GM19025 (cell line): ENCODE measurements at regions not wholly inside any gene's neighbourhood (a gene's known extent, or its start where the extent isn't known, plus 50 kb on each side); places are given as distances from the start of the nearest gene placed in this dataset.

Experiments
- ATAC-seq: cut with Tn5 transposase; IDR thresholded peaks from one replicate; pipeline ENCODE4 v1.9.1; 2021; ENCODE audit warnings: mild to moderate bottlenecking, low read depth, moderate library complexity; ENCODE audit not compliant: unreplicated experiment

DNA sequence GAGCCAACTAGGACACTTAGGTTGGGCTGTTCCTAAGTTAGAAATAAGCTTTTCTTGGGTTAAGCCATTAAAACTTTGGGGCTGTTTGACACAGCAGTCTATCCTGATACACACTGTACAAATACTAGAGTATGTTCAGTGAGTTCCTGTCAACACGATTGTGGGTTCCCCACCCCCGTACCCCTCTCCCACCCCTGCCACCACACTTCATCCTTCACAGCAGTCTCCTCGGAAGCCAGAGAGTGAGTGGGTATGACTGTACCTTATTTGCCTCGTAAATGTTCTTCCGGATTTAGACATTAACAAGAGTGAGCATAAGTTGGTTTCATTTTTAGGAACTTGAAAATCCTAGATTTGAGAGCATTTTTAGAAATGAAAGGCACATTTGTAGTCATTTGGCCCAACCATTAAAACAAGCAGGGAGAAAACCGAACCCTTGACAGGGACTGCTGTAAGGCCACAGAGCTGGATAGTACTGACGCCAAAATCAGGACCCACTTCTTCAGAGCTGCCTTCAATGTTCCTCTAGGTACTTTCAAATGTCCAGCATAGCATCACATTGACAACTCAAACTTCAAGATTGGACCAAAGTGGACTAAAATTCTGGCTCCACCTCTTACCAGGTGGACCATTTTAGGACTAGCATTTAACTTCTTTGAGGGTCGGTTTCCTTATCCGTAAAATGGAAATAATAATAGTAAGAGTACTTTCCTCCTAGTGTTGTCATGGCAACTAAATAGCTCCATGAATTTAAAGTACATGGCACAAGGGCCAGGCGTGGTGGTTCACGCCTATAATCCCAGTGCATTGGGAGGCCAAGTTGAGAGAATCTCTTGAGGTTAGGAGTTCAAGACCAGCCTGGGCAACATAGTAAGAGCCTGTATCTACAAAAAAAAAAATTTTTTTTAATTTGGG is 166.3 kb upstream of the SERTAD2 start:
- peak; percentile 93 for ATAC-seq

DNA sequence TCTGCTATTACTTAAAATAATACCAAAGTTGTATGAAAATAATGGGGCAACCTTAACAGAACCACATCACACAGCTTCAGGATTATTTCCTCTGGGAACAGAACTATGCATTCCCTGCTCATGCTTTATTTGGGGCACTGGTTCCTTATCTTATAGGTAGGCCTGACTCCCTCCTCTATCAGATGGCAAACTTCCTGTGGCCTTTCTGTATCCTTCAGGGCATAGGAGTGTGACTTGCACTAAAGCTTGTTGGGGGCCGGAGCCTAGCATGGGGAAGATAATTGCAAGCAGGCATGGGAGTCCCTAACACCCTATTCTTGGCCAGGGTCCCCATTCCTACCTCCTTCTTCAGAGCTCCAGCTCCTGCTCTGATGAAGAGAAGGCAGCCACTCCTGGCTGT is 167.2 kb upstream of the SERTAD2 start:
- no peak for ATAC-seq

DNA sequence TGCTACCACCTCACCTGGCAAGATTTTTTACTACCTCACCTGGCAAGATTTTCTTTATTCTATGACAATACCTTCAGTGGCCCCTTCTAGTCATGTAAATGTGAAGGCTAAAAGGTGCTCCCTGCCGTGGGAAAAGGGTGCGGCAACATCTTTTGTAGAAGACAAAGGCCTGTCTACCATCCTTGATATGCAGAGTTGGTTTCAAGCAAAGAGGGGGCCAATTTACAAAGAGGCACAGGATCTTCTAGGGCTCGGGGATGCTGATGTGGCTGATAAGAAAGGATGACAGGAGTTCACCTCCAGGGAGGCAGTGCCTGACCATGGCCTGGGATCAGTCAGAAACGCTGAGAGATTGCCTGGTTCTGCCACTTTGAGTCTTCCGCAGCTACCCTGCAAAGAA is 165.4 kb upstream of the SLC1A4 start:
- ATAC-seq, result no peak

DNA sequence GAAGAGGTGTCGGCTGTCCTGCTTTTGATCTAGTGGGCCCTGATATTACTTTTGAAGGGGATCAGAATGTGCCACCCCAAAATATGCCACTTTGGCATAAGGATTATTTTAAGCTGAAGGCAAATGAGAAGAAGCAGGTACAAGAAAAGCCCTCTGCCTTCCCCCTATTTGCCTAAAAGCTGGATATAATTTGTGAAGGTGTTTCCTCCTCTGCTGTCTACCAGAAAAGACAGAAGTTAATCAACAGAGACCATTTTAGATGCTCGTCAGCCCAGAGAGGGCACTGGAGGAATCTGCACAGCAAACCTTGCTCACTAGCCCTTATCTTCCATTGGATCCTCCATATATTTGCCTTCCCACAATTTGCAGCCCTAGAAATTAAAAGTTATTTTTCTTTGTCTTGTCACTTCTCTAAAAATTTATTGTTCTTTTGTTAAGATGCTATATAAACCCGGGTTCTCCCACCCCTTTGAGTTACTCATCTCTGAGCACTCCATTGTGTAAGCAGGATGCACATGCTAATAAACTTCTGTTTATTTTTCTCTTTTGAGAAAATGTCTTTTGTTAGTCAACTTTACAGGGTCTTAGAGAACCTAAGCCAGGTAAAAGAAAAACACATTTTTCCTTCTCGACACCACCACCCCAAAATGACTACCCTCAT is 163.2 kb upstream of the SLC1A4 start:
- no peak for ATAC-seq

DNA sequence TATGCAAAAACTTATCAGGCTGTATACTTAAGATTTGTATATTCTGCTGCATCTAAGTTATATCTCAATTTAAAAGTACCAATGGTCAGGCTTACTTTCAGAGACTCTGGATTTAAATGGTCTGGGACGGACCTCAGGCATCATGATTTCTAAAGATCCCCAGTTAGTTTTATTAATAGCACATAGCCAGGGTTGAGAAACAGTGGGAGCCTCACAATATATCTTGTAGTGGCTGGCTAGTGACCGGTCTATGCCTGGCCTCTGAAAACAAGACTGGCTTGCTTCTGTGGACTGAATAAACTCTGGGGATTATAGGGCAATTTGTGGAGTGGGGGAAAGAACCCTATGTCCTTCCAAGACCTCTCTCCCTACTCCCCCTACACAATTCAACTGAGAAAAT is 162.5 kb upstream of the SLC1A4 start:
- ATAC-seq, result no peak

DNA sequence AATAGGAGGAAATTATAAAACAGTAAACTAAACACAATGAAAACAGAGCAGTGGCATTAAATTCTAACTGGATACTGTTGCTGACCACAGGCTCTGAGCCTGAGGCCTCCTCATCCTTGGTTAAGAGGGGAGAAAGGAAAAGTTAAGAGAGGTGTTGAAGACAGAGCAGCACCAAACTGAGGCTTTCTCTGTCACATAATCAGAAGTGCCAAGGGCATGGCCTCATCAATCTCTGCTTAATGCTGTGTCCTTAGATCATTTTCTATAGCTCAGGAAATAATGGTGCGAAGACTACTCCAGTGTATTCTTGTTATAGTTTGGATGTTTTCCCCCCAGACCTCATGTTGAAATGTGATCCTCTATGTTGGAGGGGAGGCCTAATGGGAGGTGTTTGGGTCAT is 160.9 kb upstream of the SLC1A4 start:
- ATAC-seq, result no peak

DNA sequence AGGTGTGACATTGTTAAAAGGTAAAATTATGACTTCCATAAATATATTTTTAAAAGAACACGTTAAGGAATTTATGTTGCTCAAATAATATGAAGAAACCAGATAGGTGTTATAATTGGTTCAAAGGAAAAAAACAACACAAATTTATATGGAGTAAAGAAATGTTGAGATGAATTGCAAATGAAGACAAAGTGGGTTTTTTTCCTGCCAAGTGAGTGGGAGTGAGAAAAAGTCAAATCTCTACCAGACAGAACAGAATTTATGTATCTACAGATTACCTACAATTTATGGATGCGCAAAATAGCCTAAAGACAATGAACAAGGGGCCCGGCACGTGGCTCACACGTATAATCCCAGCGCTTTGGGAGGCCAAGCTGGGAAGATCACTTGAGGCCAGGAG is 159.7 kb upstream of the SLC1A4 start:
- ATAC-seq, result no peak

DNA sequence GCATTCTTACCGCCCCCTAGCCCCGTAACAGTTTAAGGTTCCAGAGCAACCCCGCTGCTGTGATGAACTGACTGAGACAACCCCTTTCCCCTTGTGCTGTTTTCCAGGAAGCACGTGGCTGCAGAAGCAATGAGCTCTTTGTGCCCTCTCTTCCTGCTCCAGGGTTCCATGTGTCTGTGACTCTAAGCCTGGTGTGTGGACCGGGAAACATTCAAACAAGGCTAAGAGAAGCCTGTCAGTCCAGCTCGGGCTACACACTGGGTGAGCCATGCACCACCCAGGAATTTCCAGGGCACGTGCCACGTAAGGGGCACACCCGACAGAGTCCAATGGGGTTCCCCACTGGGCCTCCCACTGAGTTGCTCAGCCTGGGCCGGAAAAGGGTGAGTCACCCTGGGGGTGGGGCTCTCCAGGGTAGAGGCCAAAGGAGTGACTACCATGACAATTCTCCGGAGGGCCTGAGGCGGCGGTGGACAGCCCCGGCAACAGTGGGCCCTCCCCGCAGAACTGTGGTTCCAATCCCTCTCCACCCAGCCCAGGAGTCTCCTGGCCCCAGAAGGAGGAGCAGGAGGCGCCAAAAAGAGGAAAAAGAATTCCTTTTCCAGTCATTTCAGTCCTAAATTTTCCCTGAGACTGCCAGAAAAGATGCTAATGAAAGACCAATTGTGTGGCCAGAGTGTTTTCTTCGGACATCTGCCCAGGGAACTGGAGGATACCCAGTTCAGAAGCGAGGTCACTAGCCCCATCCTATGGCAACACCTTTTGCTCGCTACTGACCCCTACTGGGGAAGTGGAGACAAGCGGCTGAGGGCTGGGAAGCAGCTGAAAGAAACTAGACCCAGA is 157.8 kb upstream of the SLC1A4 start:
- peak; percentile 92 for ATAC-seq

DNA sequence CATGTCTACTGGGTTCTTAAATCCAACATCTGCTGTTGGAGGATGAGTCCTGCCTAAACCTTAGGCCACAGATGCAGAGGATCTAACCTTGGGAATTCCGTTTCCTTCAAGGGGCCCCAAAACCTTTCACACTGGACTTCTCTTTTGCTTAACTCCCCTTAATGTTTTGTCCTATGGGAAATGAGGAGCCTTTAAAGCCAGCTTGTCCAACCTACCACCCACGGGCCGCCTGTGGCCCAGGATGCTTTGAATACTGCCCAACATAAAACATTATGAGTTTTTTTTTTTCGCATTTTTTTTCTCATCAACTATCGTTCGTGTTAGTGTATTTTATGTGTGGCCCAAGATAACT is 157.2 kb upstream of the SLC1A4 start:
- no peak for ATAC-seq

DNA sequence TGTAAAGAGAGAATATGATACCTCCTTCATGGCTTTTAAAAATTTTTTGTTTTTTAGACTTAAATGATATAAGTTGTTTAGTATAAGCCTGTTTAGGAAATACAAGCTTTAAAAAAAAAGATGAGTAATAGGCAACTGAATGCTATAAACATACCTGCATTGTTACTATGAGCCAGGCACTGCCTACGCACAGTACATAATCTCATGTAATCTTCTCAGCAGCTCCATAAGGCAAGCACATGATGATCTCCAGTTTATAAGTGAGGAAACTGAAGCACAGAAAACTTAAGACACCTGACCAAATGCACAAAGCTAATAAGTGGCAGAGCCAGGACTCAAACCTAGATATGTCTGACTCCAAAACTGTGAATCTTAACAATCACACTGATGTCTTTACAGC is 156.3 kb upstream of the SLC1A4 start:
- ATAC-seq, result no peak

DNA sequence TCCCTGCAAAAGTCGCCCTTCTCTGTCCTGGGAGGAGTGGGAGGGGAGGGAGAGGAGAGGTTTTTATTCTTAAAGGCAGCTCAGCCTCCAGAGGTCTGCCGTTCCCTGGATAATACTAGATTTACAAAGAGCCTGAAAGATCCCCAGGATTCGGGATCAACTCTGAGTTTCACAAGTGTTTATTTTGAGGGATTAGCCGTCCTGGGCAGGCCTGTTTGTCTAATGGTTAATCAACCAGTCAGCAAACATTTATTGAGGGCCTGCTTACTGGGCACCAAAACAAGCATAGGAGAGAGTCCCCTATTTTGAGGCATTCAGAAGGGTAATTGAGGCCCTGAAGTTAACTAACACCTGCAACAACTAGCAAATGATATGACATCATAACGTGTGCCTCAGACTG is 152.6 kb upstream of the SLC1A4 start:
- ATAC-seq, result no peak

DNA sequence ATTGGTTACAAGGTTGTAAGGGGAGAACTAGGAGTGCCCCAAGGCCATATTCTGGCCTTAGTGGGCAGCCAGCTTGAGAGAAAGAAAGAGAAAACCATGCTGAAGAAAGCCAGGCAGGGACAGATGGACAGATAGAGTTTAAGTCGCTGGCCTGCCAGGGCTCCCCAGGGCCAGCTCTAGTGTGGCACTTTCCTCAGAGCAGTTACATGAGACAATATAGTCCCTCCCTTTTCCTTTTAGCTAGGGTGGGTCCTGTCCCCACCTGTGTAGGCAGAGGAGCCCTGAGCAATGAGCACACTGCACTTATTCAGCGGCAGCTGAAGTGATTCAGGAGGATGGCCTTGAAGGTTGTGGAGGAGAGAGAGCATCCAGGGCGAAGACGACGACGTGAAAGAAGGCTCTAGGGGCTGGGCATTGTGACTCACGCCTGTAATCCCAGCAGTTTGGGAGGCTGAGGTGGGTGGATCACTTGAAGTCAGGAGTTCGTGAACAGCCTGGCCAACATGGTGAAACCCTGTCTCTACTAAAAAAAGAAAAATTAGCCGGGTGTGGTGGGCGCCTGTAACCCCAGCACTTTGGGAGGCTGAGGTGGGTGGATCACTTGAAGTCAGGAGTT is 152.0 kb upstream of the SLC1A4 start:
- ATAC-seq, result no peak

DNA sequence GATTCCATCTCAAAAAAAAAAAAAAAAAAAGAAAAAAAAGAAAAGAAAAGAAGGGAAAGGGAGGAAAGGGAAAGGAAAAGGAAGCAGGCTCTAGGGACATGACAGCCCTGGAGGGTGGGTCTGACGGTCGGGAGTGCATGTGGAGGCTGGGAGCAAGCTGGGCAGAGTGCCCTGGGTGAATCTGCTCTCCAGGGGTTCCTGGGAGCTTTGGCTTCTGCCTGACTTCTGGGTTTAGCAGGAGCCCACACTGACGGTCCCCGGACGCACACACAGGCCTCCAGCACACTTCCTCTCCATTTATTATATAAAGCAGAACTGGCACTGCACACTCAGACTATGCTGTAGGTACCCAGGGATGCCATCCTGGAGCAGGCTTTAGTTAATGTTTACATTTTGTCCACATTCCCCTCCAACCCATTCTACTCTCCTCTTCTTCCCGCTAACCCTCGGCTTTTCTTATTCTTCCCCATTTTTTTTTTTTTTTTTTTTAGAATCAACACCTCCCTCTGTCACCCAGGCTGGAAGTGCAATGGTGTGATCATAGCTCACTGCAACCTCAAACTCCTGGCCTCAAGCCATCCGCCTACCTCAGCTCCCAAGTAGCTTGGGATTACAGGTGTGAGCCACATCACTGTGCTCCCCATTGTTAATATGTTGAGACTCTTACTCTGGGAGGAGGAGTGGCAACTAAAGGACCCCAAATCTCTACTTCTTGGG is 151.1 kb upstream of the SLC1A4 start:
- no peak for ATAC-seq

DNA sequence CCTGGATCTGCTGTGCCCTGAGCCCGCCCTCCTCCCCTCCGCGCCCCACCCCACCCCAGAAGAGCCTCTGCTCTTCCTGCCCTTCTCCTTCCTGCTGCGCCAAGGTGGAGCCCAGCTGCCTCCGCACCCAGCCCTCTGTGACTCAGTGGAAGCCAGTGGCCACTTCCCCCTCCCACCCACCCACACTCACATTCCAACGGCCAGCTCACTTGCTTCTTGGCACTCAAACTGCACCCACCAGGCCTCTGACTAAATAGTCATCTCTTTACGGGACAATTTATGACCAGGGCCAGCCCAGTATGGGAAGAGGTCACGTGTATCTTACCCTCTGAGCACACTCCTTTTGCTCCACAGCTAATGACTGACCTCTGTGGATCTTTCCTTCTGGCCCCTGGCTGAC is 150.4 kb upstream of the SLC1A4 start:
- ATAC-seq, result no peak

DNA sequence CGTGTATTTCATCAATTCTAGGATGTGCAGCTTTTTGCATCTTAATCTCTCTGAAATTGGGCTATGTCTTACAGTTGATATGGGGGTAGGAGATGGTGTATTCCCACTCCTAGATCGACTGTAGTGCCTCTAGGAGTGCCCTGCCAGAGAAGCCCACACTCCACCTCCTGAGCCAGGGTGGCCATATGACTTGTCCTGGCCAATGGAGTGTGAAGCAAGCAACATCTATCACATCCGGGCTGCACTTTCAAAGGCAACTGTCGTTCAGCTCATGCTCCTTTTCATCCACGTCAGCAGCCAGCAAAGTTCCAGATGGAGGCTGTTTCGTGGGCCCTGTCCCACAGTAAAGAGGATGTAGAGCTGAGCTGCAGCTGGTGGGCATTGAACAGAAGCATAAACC is 149.4 kb upstream of the SLC1A4 start:
- ATAC-seq, result peak; percentile 65

DNA sequence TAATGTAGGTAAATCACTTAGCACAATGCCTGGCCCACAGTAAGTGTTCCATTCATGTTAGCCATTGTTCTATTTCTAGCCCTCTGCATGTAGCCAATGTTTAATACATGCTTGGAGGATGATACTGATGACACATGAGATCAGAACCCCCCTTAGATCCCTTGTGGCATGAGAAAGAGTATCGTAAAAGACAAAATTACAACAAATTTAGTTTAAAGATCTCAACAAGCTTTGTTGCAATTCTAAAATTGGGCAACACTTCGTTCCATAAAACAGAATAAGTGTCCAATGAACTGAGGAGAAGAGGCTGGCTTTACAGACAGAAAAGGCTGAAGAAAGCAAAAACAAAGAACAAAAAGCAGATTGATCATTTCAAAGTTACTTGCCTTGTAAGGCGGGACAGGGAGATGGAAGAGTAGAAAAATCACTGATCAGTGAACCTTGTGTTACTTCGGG is 148.7 kb upstream of the SLC1A4 start:
- ATAC-seq, result no peak

DNA sequence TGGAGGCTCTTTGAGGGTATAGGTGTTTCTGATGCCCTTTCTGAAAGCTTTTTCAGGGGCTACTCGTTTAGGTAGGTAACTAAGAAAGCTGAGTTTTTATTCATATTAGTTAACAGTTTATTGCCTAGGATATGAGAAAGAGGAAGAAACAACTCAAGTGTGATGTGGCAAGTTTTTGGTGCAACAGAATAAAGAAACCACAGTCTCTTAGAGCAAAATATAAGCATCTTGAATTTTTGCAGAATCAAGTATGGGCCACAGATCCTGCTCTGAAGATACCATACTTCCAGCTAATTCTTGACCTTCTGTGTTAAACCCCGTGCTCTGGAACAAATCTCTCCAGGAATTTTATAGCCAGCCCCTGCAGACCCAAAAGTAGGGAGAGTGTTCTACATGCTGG is 147.7 kb upstream of the SLC1A4 start:
- ATAC-seq, result no peak

DNA sequence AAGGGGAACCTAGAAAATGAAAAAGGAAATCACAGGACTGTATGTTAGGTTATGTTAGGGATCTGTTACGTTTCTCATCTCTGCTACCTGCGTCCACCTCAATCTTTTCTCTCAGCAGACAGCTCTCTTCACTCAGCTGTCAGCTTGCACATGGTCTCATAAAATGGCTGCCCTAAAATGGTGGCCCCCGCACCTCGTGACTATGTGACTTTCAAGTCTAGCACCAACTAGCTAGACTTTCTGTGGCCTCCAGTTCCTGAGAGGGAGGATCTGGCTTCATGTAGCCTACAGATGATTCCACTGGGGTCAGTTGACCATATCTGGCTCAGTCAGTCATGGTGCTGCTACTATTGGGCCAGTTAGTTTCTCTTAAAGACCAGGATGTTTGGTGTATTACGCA is 147.2 kb upstream of the SLC1A4 start:
- ATAC-seq, result no peak

DNA sequence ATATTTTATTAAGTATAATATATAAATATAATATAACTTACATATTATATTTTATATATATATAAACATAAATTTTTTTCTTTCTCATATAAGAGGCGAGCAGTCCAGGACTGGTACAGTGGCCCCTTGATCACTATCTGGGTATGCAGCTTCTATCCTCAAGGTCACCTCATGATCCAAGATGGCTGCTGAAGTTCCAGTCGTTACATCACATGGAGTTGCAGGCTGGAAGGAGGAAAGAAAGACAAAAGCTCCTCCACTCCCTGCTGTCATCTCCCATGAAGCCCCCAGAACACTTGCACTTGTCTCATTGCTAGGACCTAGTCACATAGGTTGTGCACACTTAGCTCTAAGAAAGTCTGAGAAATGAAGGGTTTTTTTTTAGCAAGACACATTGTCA is 145.1 kb upstream of the SLC1A4 start:
- no peak for ATAC-seq

DNA sequence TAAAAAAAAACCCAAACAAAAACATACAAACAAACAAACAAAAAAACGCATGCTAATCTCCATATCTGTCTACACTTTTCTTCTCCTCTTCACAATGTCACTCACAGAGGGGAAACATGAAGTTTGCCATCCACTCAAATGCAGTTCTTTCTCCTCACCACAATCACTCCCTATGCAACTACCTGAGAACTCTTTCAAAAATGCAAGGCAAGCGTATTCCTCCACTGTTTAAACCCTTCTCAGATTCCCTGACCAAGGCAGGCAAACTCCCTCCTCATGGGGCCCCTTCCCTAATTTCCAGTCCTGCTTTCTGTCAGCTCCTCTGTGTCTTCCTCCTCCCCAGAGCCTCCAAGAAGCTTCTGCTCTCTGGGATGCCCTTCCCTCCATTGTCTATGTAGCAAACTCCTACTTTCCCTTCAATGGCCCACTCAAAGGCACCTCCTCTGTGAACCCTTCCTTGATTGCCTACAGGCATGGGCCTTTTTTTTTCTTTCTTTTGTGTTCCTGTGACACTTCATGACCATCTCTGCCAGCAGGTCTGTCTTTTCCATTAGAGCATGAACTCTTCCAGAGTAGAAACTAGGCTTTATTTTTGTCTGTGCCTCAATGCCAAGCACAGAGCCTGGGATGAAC is 143.8 kb upstream of the SLC1A4 start:
- ATAC-seq, result no peak
